IMR-90 (cell line): ENCODE measurements at regions not wholly inside any gene's neighbourhood (a gene's known extent, or its start where the extent isn't known, plus 50 kb on each side); places are given as distances from the start of the nearest gene placed in this dataset.

ENCODE experiments used
- ATAC-seq: fragments of 200-7000 bp; cut with Tn5 transposase; 2 replicates; pipeline ENCODE4 v1.9.1; 2020; ENCODE audit warnings: low read depth, mild to moderate bottlenecking, moderate library complexity
- BruUV-seq: library from RNA; stranded (reverse); fragments of 400-500 nt; replicated peaks from 2 replicates; lab custom pipeline; 2021; lab: Mats Ljungman, UMichigan
- CTCF ChIA-PET: fragments of 300-600 bp; formaldehyde crosslinking; extraction: SDS; loops from one replicate; lab custom pipeline; 2021; ENCODE audit warnings: antibody characterized with exemption; lab: Yijun Ruan, JAX
- POLR2A ChIA-PET: fragments of 300-600 bp; sonication (Branson Sonifier 250); formaldehyde crosslinking; loops from one replicate; lab custom pipeline; 2022; ENCODE audit warnings: antibody characterized with exemption; ENCODE audit not compliant: unreplicated experiment; lab: Charles Lee
- DNase-seq: peaks from one replicate; pipeline ENCODE4 v3.0.0; 2013
- H2AFZ ChIP-seq: replicated peaks from 2 replicates; pipeline ENCODE3; 2013; ENCODE audit warnings: low read length, mild to moderate bottlenecking; ENCODE audit not compliant: poor library complexity
- H2AK5ac ChIP-seq: 2 replicates; pipeline ENCODE4 v1.6.1; 2013; ENCODE audit warnings: low read depth, low read length, inconsistent platforms
- H2AK9ac ChIP-seq: replicated peaks from 2 replicates; pipeline ENCODE3; 2013; ENCODE audit warnings: mild to moderate bottlenecking, low read depth, low read length, moderate library complexity; ENCODE audit not compliant: poor library complexity
- H2BK120ac ChIP-seq: 2 replicates; pipeline ENCODE4 v1.6.1; 2013; ENCODE audit warnings: low read depth, low read length, inconsistent platforms
- H2BK15ac ChIP-seq: 3 replicates; pipeline ENCODE4 v1.6.1; 2013; ENCODE audit warnings: low read depth, low read length, inconsistent platforms
- H2BK20ac ChIP-seq: 2 replicates; pipeline ENCODE4 v1.6.1; 2013; ENCODE audit warnings: low read depth, mild to moderate bottlenecking, inconsistent platforms, low read length, moderate library complexity
- H2BK5ac ChIP-seq: 2 replicates; pipeline ENCODE4 v1.6.1; 2013; ENCODE audit warnings: mild to moderate bottlenecking, low read depth, low read length, inconsistent platforms; ENCODE audit not compliant: poor library complexity, severe bottlenecking
- H3K14ac ChIP-seq: replicated peaks from 2 replicates; pipeline ENCODE4 v1.6.1; 2013; ENCODE audit warnings: low read depth, low read length, inconsistent platforms
- H3K18ac ChIP-seq: 2 replicates; pipeline ENCODE4 v1.6.1; 2013; ENCODE audit warnings: low read depth, low read length, control low read depth
- H3K23ac ChIP-seq: 2 replicates; pipeline ENCODE4 v1.6.1; 2013; ENCODE audit warnings: low read depth, low read length, inconsistent platforms
- H3K27ac ChIP-seq: 2 replicates; pipeline ENCODE4 v1.5.1; 2013; ENCODE audit warnings: mild to moderate bottlenecking, control low read depth, low read length; ENCODE audit not compliant: insufficient read depth
- H3K27me3 ChIP-seq: 2 replicates; pipeline ENCODE4 v1.6.1; 2013; ENCODE audit warnings: low read length; ENCODE audit not compliant: control insufficient read depth, insufficient read depth
- H3K36me3 ChIP-seq: 2 replicates; pipeline ENCODE4 v1.6.1; 2013; ENCODE audit warnings: low read length, mixed read lengths; ENCODE audit not compliant: control insufficient read depth, insufficient read depth
- H3K4ac ChIP-seq: 2 replicates; pipeline ENCODE4 v1.6.1; 2013; ENCODE audit warnings: low read depth, low read length, inconsistent platforms
- H3K4me1 ChIP-seq: 2 replicates; pipeline ENCODE4 v1.6.1; 2013; ENCODE audit warnings: low read length, mixed read lengths; ENCODE audit not compliant: control insufficient read depth, insufficient read depth
- H3K4me2 ChIP-seq: 2 replicates; pipeline ENCODE4 v1.6.1; 2013; ENCODE audit warnings: low read depth, mild to moderate bottlenecking, control low read depth, low read length, moderate library complexity
- H3K4me3 ChIP-seq: 2 replicates; pipeline ENCODE4 v1.5.1; 2013; ENCODE audit warnings: low read depth, mild to moderate bottlenecking, control low read depth, low read length, moderate library complexity; ENCODE audit not compliant: insufficient read depth
- H3K56ac ChIP-seq: 2 replicates; pipeline ENCODE4 v1.6.1; 2013; ENCODE audit warnings: low read length, inconsistent platforms; ENCODE audit not compliant: insufficient read depth; ENCODE audit errors: extremely low read depth
- H3K79me1 ChIP-seq, 2 experiments: 2 replicates each; pipeline ENCODE4 v1.6.1; 2013; ENCODE audit warnings: low read length in 2 of 2, inconsistent platforms in 1 of 2, low read depth in 1 of 2
- H3K9ac ChIP-seq: 2 replicates; pipeline ENCODE4 v1.6.1; 2013; ENCODE audit warnings: low read depth, low read length, control low read depth
- H3K9me1 ChIP-seq: 2 replicates; pipeline ENCODE4 v1.6.1; 2013; ENCODE audit warnings: low read length, inconsistent platforms; ENCODE audit not compliant: insufficient read depth
- H3K9me3 ChIP-seq: 2 replicates; pipeline ENCODE4 v1.6.1; 2013; ENCODE audit warnings: low read length; ENCODE audit not compliant: control insufficient read depth, insufficient read depth
- H4K20me1 ChIP-seq: 2 replicates; pipeline ENCODE4 v1.6.1; 2013; ENCODE audit warnings: low read length, inconsistent platforms; ENCODE audit not compliant: insufficient read depth
- H4K5ac ChIP-seq: 2 replicates; pipeline ENCODE4 v1.6.1; 2013; ENCODE audit warnings: mild to moderate bottlenecking, low read depth, low read length, control low read depth
- H4K8ac ChIP-seq, 2 experiments: 2 replicates each; pipeline ENCODE4 v1.6.1; 2013; ENCODE audit warnings: low read depth in 2 of 2, low read length in 2 of 2, control low read depth in 1 of 2, inconsistent platforms in 1 of 2
- H4K91ac ChIP-seq: 2 replicates; pipeline ENCODE4 v1.6.1; 2013; ENCODE audit warnings: low read depth, low read length, inconsistent platforms; ENCODE audit not compliant: insufficient read depth
- BHLHE40 ChIP-seq: fragments of 150-350 bp; IDR thresholded peaks from 2 replicates; pipeline ENCODE4 v1.6.1; 2016; ENCODE audit warnings: mild to moderate bottlenecking, low read depth, low read length
- CEBPB ChIP-seq: IDR thresholded peaks from 2 replicates; pipeline ENCODE4 v1.6.1; 2012; ENCODE audit warnings: low read depth, low read length, improper control_type of control experiment
- CHD1 ChIP-seq: IDR thresholded peaks from 2 replicates; pipeline ENCODE4 v1.6.1; 2012; ENCODE audit warnings: low read depth, low read length, improper control_type of control experiment
- CTCF ChIP-seq: conservative IDR thresholded peaks from 2 replicates; pipeline ENCODE4 v1.5.1; 2012; ENCODE audit warnings: mild to moderate bottlenecking, low read depth, low read length, improper control_type of control experiment
- ELK1 ChIP-seq: fragments of 150-350 bp; IDR thresholded peaks from 2 replicates; pipeline ENCODE4 v1.6.1; 2016; ENCODE audit warnings: low read depth, mild to moderate bottlenecking, low read length, moderate library complexity, borderline replicate concordance
- FOS ChIP-seq: fragments of 150-350 bp; IDR thresholded peaks from 2 replicates; pipeline ENCODE4 v1.6.1; 2016; ENCODE audit warnings: low read depth, low read length
- MAFK ChIP-seq: IDR thresholded peaks from 2 replicates; pipeline ENCODE4 v1.6.1; 2012; ENCODE audit warnings: low read depth, low read length, improper control_type of control experiment
- MAZ ChIP-seq: IDR thresholded peaks from 2 replicates; pipeline ENCODE4 v1.6.1; 2012; ENCODE audit warnings: low read depth, mild to moderate bottlenecking, low read length, improper control_type of control experiment, moderate library complexity, borderline replicate concordance
- MXI1 ChIP-seq: IDR thresholded peaks from 2 replicates; pipeline ENCODE4 v1.6.1; 2012; ENCODE audit warnings: low read depth, mild to moderate bottlenecking, low read length, moderate library complexity, borderline replicate concordance
- NFE2L2 ChIP-seq: fragments of 150-350 bp; IDR thresholded peaks from 2 replicates; pipeline ENCODE4 v1.6.1; 2016; ENCODE audit warnings: low read depth, mild to moderate bottlenecking, low read length
- POLR2A ChIP-seq: IDR thresholded peaks from 2 replicates; pipeline ENCODE4 v1.6.1; 2012; ENCODE audit warnings: mild to moderate bottlenecking, low read depth, low read length
- RAD21 ChIP-seq: IDR thresholded peaks from 2 replicates; pipeline ENCODE4 v1.6.1; 2012; ENCODE audit warnings: low read length, improper control_type of control experiment
- RCOR1 ChIP-seq: IDR thresholded peaks from 2 replicates; pipeline ENCODE4 v1.6.1; 2012; ENCODE audit warnings: mild to moderate bottlenecking, low read length, improper control_type of control experiment; ENCODE audit not compliant: insufficient replicate concordance
- RFX5 ChIP-seq: IDR thresholded peaks from 2 replicates; pipeline ENCODE4 v1.8.0; 2012; ENCODE audit warnings: low read depth, mild to moderate bottlenecking, low read length, moderate library complexity
- SMC3 ChIP-seq: fragments of 150-350 bp; IDR thresholded peaks from 2 replicates; pipeline ENCODE4 v1.6.1; 2016; ENCODE audit warnings: low read depth, mild to moderate bottlenecking, antibody characterized with exemption, low read length, moderate library complexity
- USF2 ChIP-seq: fragments of 150-350 bp; IDR thresholded peaks from 2 replicates; pipeline ENCODE4 v1.6.1; 2017; ENCODE audit warnings: mild to moderate bottlenecking, antibody characterized with exemption, low read length, low read depth
- WGBS, 2 experiments: methylation state at CpG; one replicate each; pipeline versions ENCODE4 v1.1.5 to v1.1.7; 2013; ENCODE audit warnings: missing lambda C conversion rate in 2 of 2; ENCODE audit not compliant: insufficient read length in 1 of 2; ENCODE audit errors: extremely low coverage in 2 of 2; 5-methylcytosine and 5-hydroxymethylcytosine counted together
- dilution Hi-C: fragments of 300-500 bp; cut with HindIII; formaldehyde crosslinking; loops from one replicate; pipeline ENCODE4 v1.14.3; 2018; ENCODE audit warnings: low sequenced_read_pairs; ENCODE audit not compliant: unreplicated experiment
- in situ Hi-C: fragments of 300-500 bp; cut with MboI; formaldehyde crosslinking; loops from 3 replicates; pipeline ENCODE4 v1.14.3; 2019; ENCODE audit warnings: low sequenced_read_pairs, inconsistent platforms, mixed read lengths
- intact Hi-C: fragments of 100-400 bp; cut with micrococcal nuclease; formaldehyde crosslinking; loops from 2 replicates; pipeline ENCODE4 v1.10.0; 2022

- Histone ChIP-seq H2BK5ac (no peak overlapping the region), H3K27ac (no peak overlapping the region), H2AFZ (no peak overlapping the region), H4K91ac (no peak overlapping the region), H3K79me1 (no peaks in the 10 kb centered on the region), H4K8ac (no peak overlapping the region), H4K5ac (no peak overlapping the region), H3K4me3 (no peak overlapping the region), H3K27me3 (no peaks in the 10 kb centered on the region), H3K36me3 (no peaks in the 10 kb centered on the region), H2BK20ac (no peak overlapping the region), H3K23ac (no peak overlapping the region), H3K4ac (no peak overlapping the region), H3K18ac (no peak overlapping the region), H2AK9ac (no peak overlapping the region), H4K20me1 (no peaks in the 10 kb centered on the region), H3K9ac (no peak overlapping the region), H2BK15ac (no peak overlapping the region), H3K4me1 (no peaks in the 10 kb centered on the region), H2AK5ac (no peak overlapping the region), H2BK120ac (no peak overlapping the region), H3K9me1 (no peaks in the 10 kb centered on the region), H3K56ac (no peak overlapping the region), H3K14ac (no peak overlapping the region), H3K4me2 (no peak overlapping the region), H3K9me3 (no peaks in the 10 kb centered on the region)
- DNase-seq (no peak), ATAC-seq (no peak)
- TF ChIP-seq MAZ (no peak), CTCF (no peak), CEBPB (no peak), CHD1 (no peak), POLR2A (no peak), RFX5 (no peak), MAFK (no peak), ELK1 (no peak), FOS (no peak), USF2 (no peak), MXI1 (no peak), RAD21 (no peak), BHLHE40 (no peak), RCOR1 (no peak), SMC3 (no peak), NFE2L2 (no peak)
- 50% methylated on average over 1 of the region's 1 CpG; no CpG with 5 or more reads in 1 of the 2 experiments for WGBS, 2 experiments
- in situ Hi-C loops: no loop called here
- intact Hi-C loops: no loop called here
- dilution Hi-C loops: no loop called here
- ChIA-PET POLR2A (no interaction called here), CTCF (no interaction called here)
- BruUV-seq: no TSS peak
Measured at GRCh38 chr6:81088145-81088544, 664.3 kb downstream of the TENT5A start.
